ENCODE measurements at regions not wholly inside any gene's neighbourhood (a gene's known extent, or its start where the extent isn't known, plus 50 kb on each side); places are given as distances from the start of the nearest gene placed in this dataset.

GRCh38 chr3:3632449-3632848 lies 166.8 kb upstream of the LRRN1 start:
- Histone ChIP-seq H3K36me3 (no peaks in the 10 kb centered on the region), H3K4me3 (ENCODE audit: low read depth, low read length) (no peak overlapping the region), H3K4me1 (no peaks in the 10 kb centered on the region), H3K9me3 (no peaks in the 10 kb centered on the region), H3K27me3 (no peaks in the 10 kb centered on the region)
- TF ChIP-seq CTCF (IDR thresholded peaks at IDR 0.05; ENCODE audit: low read depth, low read length): no peak
- no peak for DNase-seq

GRCh38 chr3:3631114-3631513 lies 168.1 kb upstream of the LRRN1 start:
- Histone ChIP-seq H3K4me3 (ENCODE audit: low read depth, low read length) (no peak overlapping the region), H3K27me3 (no peaks in the 10 kb centered on the region), H3K36me3 (no peaks in the 10 kb centered on the region), H3K4me1 (no peaks in the 10 kb centered on the region), H3K9me3 (no peaks in the 10 kb centered on the region)
- no peak for TF ChIP-seq CTCF (IDR thresholded peaks at IDR 0.05; ENCODE audit: low read depth, low read length)
- DNase-seq: no peak

GRCh38 chr3:3629911-3630310 lies 169.3 kb upstream of the LRRN1 start:
- H3K4me1 ChIP-seq: no peaks in the 10 kb centered on the region
- H3K4me3 ChIP-seq (ENCODE audit: low read depth, low read length): no peak overlapping the region
- no peak for DNase-seq
- no peaks in the 10 kb centered on the region for H3K27me3 ChIP-seq
- no peak for TF ChIP-seq CTCF (IDR thresholded peaks at IDR 0.05; ENCODE audit: low read depth, low read length)
- H3K9me3 ChIP-seq: no peaks in the 10 kb centered on the region
- H3K36me3 ChIP-seq: no peaks in the 10 kb centered on the region

- no peaks in the 10 kb centered on the region for H3K36me3 ChIP-seq
- H3K9me3 ChIP-seq: no peaks in the 10 kb centered on the region
- DNase-seq: no peak
- H3K4me1 ChIP-seq: no peaks in the 10 kb centered on the region
- no peaks in the 10 kb centered on the region for H3K27me3 ChIP-seq
- no peak overlapping the region for H3K4me3 ChIP-seq (ENCODE audit: low read depth, low read length)
- TF ChIP-seq CTCF (IDR thresholded peaks at IDR 0.05; ENCODE audit: low read depth, low read length): no peak
These were observed 170.4 kb upstream of the LRRN1 start for GRCh38 chr3:3628676-3629328.

- Histone ChIP-seq H3K36me3 (no peaks in the 10 kb centered on the region), H3K27me3 (no peaks in the 10 kb centered on the region), H3K9me3 (no peaks in the 10 kb centered on the region), H3K4me3 (ENCODE audit: low read depth, low read length) (no peak overlapping the region), H3K4me1 (no peaks in the 10 kb centered on the region)
- DNase-seq: no peak
- no peak for TF ChIP-seq CTCF (IDR thresholded peaks at IDR 0.05; ENCODE audit: low read depth, low read length)
These were observed 172.1 kb upstream of the LRRN1 start for GRCh38 chr3:3627114-3627513.

GRCh38 chr3:3625544-3626271 lies 173.5 kb upstream of the LRRN1 start:
- no peak for TF ChIP-seq CTCF (IDR thresholded peaks at IDR 0.05; ENCODE audit: low read depth, low read length)
- H3K27me3 ChIP-seq: no peaks in the 10 kb centered on the region
- H3K4me1 ChIP-seq: no peaks in the 10 kb centered on the region
- H3K36me3 ChIP-seq: no peaks in the 10 kb centered on the region
- H3K9me3 ChIP-seq: no peaks in the 10 kb centered on the region
- H3K4me3 ChIP-seq (ENCODE audit: low read depth, low read length): no peak overlapping the region
- DNase-seq: no peak
